GM12801 (cell line): ENCODE measurements at regions not wholly inside any gene's neighbourhood (a gene's known extent, or its start where the extent isn't known, plus 50 kb on each side); places are given as distances from the start of the nearest gene placed in this dataset.

ENCODE experiments used
- CTCF ChIP-seq: IDR thresholded peaks from one replicate; pipeline ENCODE4 v1.5.1; 2011; ENCODE audit warnings: control low read depth; ENCODE audit not compliant: insufficient read length; ENCODE audit errors: extremely low read depth

GRCh38 chr18:46271488-46271887 lies 167.3 kb downstream of the HAUS1 start:
- TF ChIP-seq CTCF: no peak

GRCh38 chr18:46273861-46274260 lies 169.7 kb downstream of the HAUS1 start:
- TF ChIP-seq CTCF: no peak

- TF ChIP-seq CTCF: no peak
Measured at GRCh38 chr18:46274266-46274665, 170.1 kb downstream of the HAUS1 start.

- no peak for TF ChIP-seq CTCF
Measured at GRCh38 chr18:46275370-46275769, 171.2 kb downstream of the HAUS1 start.

- no peak for TF ChIP-seq CTCF
Measured at GRCh38 chr18:46276748-46277147, 172.6 kb downstream of the HAUS1 start.

- TF ChIP-seq CTCF: no peak
Measured at GRCh38 chr18:46278481-46279465, 174.6 kb downstream of the HAUS1 start.

- no peak for TF ChIP-seq CTCF
Measured at GRCh38 chr18:46279673-46280072, 175.5 kb downstream of the HAUS1 start.
